Stimulated activated CD4-positive, alpha-beta T cell treated with anti-CD3 and anti-CD28 coated beads, Interleukin-2, amount 100 ng/mL, for 4 hours (primary cell): ENCODE measurements at regions not wholly inside any gene's neighbourhood (a gene's known extent, or its start where the extent isn't known, plus 50 kb on each side); places are given as distances from the start of the nearest gene placed in this dataset.

ENCODE experiments used
- DNase-seq: peaks from one replicate; pipeline ENCODE4 v3.0.0-alpha.2; 2020; ENCODE audit warnings: low read depth

DNA sequence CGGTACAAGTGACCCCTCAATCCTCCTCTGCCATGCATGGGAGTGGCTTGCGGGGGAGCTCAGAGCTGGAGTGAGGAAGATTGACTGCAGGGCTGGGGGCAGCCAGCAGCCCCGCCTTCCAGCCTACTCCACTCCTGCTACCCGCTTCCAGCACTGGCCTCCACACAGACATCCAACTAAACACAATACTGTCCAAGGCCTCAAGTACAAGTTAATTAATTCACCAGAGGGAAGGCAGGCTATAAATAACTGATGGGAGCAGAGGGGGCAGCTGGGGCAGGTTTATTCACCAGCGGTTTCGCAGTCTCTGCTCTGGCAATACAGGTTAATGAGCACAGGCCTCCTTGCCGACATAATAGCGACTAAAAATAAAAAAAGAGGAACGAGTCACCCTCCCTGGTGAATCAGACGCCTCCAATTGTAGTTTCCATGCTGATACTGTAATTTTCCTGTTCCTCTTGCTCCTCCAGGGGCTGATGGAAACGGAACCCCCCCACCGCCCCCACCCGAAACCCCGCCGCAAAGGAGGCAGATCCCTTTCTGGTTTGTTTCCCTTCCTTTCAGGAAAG is 166.4 kb upstream of the TLE3 start:
- no peak for DNase-seq

DNA sequence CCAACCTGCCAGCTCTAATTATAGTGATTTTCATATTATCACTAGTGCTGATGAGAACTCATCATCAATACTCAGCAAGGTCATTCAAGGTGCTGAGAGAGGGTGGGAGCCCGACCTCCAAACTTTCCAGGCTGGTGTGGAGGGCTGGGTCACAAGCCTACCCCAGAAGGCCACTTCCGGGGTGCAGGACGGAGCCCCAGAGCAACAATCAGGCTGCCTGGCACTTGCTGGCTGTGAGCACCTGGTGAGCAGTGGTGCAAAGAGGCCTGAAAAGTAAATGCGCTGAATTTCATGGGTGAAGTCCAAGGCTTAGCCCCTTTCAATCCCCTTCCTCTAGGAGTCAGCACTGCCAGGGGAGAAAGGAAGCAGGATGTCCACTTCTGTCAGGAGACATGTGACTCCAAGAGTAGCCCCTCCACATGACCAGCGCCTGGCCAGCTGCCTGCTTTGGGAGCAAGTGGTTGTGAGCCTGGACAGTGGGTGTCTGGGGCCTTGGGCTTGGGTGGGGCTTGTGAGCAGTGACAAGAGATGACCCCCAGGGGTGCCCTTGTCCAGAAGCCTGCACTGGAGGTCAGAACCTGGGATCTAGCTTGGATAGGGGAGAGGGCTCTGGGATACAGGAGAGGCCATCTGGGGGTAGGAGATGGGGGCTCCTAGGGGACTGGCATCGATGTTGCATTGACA is 165.0 kb upstream of the TLE3 start:
- no peak for DNase-seq

DNA sequence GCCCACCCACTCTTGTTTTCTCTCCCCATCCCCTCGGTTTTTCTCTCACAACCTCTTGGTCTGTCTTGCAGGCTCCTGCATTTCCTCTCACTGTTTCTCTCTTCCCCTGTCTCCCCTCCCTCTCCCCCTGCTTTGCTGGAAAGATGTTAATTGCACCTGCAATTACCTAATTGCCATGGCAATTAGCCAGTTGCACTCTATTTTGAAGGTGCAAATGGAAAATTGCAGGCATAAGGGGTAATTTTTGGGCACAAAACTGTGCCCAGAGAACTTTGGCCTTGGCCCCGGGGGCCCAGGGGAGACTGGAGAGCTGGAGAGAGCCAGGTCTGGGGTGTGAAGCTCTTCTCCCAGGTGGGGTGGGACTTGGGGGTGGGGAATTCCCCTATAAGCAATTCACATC is 164.5 kb upstream of the TLE3 start:
- DNase-seq: no peak

DNA sequence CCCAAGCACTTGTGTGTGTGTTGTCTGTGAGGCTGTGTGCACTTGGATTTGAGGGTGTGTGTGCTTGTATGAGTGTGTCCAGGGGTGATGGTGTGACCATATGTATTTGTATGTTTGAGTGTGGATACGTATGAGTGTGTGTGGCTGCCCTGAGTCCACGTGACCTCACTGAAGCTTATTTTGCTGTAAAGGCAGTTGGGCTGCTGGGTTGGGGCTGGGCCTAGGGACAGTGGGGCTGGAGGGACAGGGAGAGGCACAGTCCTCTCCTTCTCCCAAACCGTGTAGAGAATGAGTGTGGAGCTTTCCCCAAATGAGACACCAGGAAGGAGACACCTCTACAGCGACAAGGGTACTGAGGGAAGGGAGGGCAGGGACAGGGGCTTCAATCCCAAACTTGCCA is 163.4 kb upstream of the TLE3 start:
- DNase-seq: no peak

DNA sequence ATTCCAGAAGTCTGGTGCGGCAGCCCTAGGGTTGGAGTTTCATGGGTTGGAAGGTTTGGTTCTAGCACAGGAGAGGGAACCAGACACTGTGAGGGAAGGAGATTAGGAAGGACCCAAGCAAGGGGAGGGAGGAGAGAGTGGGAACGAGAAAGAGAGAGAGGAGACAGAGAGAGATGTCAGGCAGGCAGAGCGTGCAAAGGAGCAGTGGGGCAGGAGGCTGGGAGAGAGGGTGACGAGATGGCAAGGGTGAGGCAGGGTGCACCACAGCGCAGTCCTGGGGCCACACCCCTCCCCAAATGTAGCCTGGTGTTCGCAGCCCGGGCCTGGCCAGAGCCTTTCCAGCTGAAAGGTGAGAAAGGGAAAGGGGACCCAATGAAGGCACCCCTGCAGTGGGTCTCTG is 162.9 kb upstream of the TLE3 start:
- DNase-seq: no peak

DNA sequence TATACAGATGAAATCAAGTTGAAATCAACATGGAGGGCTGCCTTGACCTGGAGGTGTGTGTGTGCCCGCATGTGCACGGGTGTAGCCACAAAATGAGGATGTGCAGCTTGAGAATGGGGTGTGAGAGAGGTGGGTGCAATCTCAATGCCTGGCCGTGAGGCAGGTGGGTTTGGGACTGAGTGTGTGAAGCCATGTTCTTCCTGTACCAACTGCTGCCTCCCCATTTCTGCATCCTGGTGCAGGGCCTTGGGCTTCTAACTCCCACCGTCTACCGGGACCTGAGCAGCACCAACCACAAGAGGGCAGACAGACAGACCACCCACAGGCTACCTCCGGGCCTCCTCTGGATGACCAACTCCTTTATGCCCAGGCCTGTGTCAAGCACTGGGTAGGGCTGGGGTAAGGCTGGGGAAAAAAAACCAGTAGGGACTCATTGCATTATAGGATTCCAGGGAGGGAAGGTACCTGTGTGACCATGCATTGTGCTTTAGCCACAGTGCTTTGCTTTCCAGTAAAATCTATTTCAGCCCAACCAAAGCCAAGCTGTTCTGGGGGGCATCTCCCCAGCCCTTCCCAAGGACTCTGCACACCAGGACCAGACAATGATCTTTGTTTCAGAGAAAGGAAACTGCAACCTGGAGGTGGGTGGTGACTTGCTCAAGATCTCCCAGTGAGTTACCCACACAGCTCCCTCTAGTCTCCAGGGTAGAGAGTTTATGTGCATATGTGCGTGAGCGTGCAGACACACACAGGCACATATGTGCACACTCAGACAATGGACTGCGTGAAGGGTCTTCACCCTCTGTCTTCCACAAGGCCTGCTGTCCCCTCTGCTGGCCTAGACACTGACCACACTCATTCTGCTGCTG is 162.2 kb upstream of the TLE3 start:
- DNase-seq: no peak

DNA sequence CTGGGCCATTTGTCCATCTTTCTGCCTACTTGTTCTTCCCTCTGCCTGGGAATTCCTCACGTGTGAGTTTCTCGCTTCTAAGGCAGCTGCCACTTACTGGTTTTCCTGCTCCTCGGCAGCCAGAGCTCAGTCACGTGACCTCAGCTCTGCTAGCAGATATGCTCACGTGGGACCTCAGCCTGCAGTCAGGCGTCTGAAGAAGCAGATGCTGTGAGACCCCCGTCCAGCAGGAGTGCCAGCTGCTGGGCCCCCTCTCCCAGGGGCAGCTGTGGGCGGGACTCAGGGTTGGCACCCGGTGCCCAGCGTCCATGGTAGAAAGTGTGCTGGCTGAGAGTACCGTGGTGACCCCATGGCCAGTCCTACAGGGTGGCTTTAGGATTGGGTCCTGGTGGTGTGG is 161.3 kb upstream of the TLE3 start:
- DNase-seq: peak; percentile 35

DNA sequence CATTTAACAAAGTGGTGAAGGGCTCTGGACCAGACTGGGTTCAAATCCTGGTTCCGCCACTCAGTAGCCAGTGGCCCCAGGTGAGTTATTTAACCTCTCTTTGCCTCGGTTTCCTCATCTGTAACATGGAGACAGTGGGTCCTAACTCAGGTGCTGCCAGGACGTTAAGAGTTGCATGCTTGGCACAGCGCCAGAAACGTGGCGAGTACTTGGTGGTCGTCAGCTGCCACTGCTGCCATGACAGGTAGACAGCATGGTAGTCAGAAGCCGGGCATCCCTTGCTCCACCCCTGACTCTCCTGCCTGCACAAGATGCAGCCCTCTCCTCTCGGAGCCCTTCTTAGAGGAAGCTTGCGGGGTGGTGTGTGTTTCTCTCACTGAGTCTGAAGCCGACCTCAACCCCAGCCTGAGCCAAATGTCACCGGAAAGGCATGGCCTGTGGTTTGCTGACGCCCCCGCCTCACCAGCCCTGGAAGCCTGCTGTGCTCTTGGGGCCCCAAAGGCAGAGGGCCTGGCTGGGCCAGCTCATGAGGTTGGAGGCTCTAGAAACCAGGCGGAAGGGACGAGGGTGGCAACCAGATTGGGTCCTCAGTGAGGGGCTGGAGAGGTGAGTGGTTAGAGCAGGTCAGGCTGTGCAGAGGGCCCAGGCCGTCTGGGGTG is 160.8 kb upstream of the TLE3 start:
- DNase-seq: peak; percentile 50

DNA sequence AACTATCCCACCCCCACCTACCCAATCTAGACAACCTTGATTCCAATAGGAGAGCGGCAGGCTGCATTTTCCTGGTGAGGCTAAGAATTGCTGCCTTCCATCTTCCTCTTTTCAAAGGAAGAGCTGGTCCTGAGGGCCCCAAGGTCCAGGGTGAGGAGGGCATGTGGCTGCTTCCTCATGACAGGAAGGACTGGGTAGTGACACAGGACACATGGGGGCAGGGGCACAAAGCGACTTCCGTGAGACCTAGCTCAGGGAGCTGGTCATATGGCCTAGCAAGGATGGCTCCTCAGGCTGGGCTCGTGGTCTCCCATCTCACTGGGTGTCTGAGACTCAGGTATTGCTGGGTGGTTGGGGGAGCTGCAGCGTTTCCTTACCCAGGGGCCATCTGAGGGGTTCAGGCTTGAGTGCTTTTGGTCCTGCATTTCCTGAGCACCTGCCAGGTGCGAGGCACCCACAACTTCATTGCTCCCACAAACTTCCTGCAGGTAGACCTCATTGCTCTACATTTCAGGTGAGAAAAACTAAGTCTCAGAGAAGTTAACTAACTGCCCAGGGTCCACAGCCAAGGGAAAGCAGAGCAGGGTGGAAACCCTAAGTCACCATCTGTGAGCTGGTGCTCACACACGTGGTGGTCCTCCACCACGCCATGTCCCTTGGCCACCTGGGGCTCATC is 160.0 kb upstream of the TLE3 start:
- no peak for DNase-seq

DNA sequence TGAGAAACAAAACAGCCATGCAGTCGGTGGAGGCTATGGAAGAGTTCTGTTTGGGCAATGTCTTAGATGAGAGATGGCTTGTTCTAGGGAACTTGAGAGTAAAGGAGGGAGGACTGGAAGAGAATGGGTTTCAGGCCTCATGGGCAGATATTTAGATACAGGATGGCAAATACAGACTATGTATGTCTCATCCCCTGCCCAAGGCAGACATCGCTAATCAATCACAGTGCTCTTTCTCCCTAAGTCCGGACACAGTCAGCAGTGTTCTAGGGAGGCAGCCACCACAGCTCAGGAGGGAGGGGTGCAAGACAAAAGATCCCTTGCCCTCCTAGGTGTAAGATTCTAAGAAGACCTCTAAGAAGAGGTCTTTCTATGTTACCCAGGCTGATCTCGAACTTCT is 159.3 kb upstream of the TLE3 start:
- DNase-seq: no peak

DNA sequence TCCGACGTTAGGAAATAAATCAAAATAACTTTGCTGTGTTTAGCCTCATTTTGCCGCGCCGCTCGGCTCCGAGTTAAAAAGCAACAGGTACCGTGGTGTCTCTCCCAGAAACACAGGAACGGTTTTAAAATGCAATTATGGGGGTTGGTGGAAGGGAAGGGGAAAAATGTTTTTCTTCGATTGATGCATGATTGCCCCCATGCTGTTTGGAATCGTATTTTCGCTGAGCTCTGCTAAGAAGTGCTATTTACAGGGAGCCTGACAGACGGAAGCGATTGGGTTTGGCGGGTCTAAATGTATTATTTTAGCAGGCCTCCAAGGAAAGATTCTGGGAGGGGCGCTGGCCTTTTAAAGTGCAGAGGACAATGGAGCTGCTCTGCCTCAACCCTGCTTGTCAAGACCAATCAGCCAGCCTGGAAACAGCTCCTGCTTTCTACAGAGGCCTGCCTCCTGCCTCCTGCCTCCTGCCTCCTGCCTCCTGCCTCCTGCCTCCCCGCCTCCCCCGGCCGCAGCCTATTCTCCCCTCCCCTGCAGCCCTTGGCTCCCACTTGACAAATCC is 156.7 kb upstream of the TLE3 start:
- no peak for DNase-seq

DNA sequence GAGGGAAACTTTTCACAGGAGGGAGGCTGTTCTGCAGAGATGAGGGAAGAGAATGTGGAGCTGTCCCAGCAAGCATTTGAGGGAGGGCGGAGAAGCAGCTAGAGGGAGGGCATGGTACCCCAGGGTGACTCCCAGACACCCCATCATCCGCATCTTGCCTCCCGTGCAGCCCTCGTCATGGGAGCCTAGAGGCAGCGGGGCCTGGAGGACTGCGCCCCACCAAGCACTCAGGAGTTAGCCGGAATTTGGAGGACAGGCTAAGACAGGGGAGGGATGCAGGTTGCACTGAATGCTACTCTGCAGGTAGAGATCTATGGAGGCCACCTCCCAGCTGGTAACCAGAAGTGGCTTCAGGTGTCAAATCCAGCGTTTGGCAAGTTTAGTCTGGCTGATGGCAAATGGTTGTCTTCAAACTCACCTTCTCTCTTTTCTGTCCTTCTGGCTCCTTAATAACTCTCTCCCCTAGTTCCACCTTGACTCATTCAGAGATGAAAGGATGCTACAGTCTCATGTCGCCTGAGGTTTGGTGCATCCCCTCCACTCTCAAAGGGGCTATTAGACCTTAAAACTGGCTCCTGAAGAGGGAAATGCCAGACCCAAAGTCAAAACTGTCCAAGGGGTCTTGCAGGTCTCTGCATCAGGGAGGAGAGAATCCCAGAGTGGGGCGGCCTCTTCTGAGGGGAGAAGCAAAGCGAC is 155.9 kb upstream of the TLE3 start:
- DNase-seq: no peak

DNA sequence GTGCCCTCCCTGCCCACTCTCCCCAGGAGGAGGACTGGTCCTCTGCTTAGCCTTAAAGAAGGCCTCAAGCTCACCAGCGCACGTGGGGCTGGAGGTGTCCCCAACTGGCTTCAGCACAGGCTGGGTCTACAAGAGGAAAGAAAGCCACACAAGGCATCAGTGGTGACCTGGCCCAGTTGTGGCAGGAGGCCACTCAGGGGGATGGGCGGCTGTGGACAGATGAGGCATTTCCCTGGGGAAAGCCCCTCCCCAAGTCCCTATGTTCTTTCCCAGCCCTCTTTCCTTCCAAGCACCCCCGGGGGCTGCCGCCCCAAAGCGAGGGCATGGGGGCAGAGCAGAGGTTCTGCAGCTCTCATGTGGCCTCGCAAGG is 155.2 kb upstream of the TLE3 start:
- DNase-seq: no peak

DNA sequence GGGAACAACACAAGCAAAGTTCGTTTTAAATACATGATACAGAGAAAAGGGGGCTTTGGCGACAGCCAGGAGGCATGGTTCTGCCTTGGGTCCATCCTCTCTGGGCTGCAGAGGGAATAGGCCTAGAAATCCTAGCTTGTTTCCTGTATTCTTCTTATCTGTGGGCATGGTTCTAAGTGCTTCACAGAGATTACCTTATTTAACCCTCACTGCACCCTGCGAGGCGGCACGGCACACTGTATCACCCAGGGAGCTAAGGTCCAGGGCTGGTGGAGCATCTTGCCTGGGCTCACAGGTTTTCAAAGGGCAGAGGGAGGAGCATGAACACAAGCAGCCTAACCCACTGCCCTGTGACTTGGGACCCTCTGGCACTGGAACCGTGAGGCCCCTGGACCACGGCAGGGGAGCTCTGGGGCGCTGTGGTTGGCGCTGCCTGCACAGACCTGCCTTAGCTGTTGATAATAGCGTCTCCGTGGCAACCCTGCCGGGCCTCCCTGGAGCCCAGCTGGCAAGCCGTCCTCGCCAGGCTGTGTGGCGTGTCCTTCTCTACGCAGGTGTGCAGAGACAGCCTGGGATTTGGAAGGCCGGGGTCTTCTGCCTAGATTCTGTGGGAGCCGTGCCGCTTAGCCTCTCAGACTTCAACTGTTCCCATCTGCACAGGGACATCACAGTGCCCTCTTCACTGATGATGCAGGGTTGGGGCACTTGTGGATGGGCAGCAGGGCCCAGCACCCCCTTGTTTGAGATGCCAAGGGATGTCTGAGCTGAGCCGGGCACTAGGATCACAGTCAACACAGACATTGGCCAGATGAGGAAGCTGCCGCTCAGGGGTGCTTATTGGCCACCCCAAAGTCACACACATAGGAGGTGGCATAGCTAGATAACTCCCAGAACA is 154.6 kb upstream of the TLE3 start:
- no peak for DNase-seq

DNA sequence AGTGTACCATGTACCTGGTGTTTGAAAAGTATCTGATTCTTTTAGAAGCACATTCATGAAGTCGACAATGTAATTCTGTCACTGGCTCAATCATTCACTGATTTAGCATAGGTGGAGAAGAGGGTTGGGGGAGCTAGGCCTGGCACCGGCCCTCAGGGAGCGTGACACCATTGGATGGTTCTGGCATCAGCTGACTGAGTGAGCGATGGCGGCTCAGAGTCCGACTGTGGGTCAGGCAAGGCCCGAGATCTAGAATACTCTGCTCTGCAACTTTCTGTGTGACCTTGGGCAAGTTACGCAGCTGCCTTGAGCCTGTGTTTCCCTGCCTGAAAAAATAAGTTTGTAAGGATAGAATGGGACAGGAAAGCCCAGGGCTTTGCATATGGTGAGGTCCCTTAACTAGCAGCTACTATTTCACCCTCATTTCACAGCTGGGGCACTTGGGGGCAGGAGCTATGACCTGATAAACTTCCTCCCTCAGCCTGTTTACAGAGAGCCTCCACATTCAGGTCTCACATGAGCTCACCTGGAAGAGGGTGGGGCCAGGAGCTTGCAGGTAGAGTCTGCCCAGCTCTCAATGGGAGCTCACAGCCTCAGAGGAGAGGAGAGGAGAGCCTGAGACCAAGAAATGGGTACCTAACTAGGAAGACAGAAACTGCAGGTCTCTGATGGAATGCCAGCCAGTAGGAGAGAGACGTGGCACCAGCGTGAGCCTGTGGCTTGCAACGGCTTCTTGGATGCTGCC is 153.7 kb upstream of the TLE3 start:
- DNase-seq: no peak

DNA sequence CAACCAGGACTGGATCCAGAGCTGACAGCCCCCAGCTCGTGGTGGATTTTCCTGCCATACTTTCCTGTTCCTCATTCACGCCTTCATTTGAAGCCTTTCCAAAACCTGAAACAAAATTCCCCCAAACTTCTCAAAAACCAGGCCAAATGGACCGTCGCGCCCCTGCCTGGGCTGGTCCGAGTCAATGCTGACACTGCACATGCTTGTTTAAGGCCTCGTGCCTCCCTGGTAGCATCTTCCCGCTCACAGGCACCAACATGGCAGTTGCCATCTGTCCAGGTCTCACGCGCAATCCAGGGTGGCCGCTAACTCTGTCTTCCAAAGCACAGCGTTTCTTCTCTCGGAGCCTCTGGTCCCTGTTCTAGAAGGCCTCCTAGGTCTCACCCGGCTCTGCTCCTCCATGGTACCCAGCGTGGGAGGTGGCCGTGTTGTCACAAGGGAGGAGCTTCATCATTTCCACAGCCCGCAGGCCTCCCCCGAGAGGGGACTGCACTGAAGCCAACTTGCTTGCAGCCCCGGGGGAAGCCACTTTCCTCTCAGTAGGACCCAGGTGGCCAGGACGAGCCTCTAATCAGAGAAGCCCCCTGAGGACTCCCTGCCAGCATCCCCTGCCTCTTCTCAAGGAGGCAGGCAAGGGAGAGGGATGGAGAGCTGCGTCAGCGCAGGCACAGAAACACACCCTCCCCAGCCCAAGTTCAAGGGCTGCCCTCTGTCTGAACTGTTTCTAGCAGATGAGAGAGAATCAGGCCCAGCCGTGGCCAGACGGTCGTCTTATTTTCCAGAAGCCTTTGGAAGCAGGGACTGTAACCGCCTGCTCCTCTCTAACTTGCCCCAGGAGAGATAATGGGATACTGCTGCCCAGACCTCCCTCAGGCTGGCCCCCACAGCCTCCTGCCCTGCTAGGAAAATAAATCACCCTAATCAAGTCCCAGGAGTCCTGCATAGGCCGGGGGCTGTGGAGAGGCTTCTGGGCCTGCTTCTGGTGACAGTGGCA is 152.8 kb upstream of the TLE3 start:
- DNase-seq: no peak

DNA sequence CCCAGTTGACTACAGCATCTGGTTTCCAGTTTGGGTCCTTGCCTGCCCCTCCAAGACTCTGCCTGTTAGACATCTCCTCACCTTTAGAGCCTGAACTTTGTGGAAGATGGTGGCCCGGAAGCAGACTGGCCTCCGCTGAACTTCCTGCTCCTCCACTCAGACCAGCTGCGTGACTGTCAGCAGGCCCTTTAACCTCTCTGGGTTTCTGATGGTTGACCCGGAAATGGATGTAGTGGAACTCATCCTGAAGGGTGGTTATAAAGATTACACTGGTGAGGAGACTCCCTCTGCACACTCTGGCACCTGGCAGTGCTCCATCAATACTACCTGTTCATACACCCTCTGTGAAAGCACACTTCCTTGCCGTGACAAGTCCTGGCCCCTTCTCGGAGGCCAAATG is 151.9 kb upstream of the TLE3 start:
- DNase-seq: no peak
